ENCODE measurements at regions not wholly inside any gene's neighbourhood (a gene's known extent, or its start where the extent isn't known, plus 50 kb on each side); places are given as distances from the start of the nearest gene placed in this dataset.

- H3K9ac ChIP-seq (ENCODE audit: low read length), result no peak overlapping the region
- no peak overlapping the region for H3K27ac ChIP-seq (ENCODE audit: low read length in 2 of 2)
- TF ChIP-seq, protein P1, sequence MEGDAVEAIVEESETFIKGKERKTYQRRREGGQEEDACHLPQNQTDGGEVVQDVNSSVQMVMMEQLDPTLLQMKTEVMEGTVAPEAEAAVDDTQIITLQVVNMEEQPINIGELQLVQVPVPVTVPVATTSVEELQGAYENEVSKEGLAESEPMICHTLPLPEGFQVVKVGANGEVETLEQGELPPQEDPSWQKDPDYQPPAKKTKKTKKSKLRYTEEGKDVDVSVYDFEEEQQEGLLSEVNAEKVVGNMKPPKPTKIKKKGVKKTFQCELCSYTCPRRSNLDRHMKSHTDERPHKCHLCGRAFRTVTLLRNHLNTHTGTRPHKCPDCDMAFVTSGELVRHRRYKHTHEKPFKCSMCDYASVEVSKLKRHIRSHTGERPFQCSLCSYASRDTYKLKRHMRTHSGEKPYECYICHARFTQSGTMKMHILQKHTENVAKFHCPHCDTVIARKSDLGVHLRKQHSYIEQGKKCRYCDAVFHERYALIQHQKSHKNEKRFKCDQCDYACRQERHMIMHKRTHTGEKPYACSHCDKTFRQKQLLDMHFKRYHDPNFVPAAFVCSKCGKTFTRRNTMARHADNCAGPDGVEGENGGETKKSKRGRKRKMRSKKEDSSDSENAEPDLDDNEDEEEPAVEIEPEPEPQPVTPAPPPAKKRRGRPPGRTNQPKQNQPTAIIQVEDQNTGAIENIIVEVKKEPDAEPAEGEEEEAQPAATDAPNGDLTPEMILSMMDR (IDR thresholded peaks at IDR 0.05), result no peak
- no peak for TF ChIP-seq EZH2 (IDR thresholded peaks at IDR 0.05; ENCODE audit: borderline replicate concordance, insufficient read depth, low read depth, low read length, poor library complexity, severe bottlenecking)
- no peaks in the 10 kb centered on the region for H3K27me3 Mint-ChIP-seq
- no peaks in the 10 kb centered on the region for H3K79me2 ChIP-seq (ENCODE audit: control insufficient read depth, insufficient read depth, low read length)
- H3K4me1 ChIP-seq (ENCODE audit: control insufficient read depth in 2 of 2, insufficient read depth in 2 of 2, low read length in 2 of 2), result no peaks in the 10 kb centered on the region
- ATAC-seq (ENCODE audit: low read depth) (no peak), DNase-seq (no peak)
- WGBS (ENCODE audit: insufficient coverage), result 78% methylated on average over 3 of the region's 6 CpGs
- no peak overlapping the region for H2AFZ ChIP-seq (ENCODE audit: insufficient read depth, low read depth, low read length, poor library complexity, severe bottlenecking)
- no peak overlapping the region for H3K4me2 ChIP-seq (replicated peaks; ENCODE audit: low read depth, low read length, poor library complexity, severe bottlenecking)
- no peaks in the 10 kb centered on the region for H3K36me3 ChIP-seq (replicated peaks in 1 of 2; ENCODE audit: control extremely low read depth in 1 of 2, control insufficient read depth in 1 of 2, extremely low read depth in 1 of 2, insufficient read depth in 2 of 2, low read length in 1 of 2)
- ChIA-PET CTCF (no interaction called here), POLR2A (no interaction called here)
- H3K27ac Mint-ChIP-seq, result no peak overlapping the region
- no peaks in the 10 kb centered on the region for H3K4me1 Mint-ChIP-seq
- H3K4me3 Mint-ChIP-seq, result no peak overlapping the region
- peaks cover 0 to 2% (median 0%) of the 10 kb centered on the region in 3 donors for H3K9me3 ChIP-seq (ENCODE audit: control extremely low read depth in 1 of 3, control insufficient read depth in 2 of 3, insufficient read depth in 1 of 3, low read length in 2 of 3)
- H3K9me3 Mint-ChIP-seq (ENCODE audit: insufficient read depth), result no peaks in the 10 kb centered on the region
- no peak overlapping the region for H3K4me3 ChIP-seq (ENCODE audit: control extremely low read depth in 1 of 5, extremely low read depth in 1 of 5, insufficient read depth in 1 of 5, low read depth in 2 of 5, low read length in 4 of 5)
- H3K27me3 ChIP-seq (replicated peaks in 1 of 4; ENCODE audit: control extremely low read depth in 1 of 4, control insufficient read depth in 3 of 4, insufficient read depth in 4 of 4, low read length in 3 of 4), result no peaks in the 10 kb centered on the region
- H4K20me1 ChIP-seq (ENCODE audit: control insufficient read depth, insufficient read depth, low read length, poor library complexity, severe bottlenecking), result no peaks in the 10 kb centered on the region
- intact Hi-C loops (cut with micrococcal nuclease), result no loop called here
Observed at GRCh38 chr3:35422836-35423601, 216.3 kb upstream of the ARPP21 start.

GRCh38 chr3:35426366-35426958, 212.9 kb upstream of the ARPP21 start:
- no peak overlapping the region for H3K27ac Mint-ChIP-seq
- H3K27me3 Mint-ChIP-seq, result no peaks in the 10 kb centered on the region
- Histone ChIP-seq H4K20me1 (ENCODE audit: control insufficient read depth, insufficient read depth, low read length, poor library complexity, severe bottlenecking) (no peaks in the 10 kb centered on the region), H2AFZ (ENCODE audit: insufficient read depth, low read depth, low read length, poor library complexity, severe bottlenecking) (no peak overlapping the region), H3K4me1 (ENCODE audit: control insufficient read depth in 2 of 2, insufficient read depth in 2 of 2, low read length in 2 of 2) (no peaks in the 10 kb centered on the region), H3K9me3 (ENCODE audit: control extremely low read depth in 1 of 3, control insufficient read depth in 2 of 3, insufficient read depth in 1 of 3, low read length in 2 of 3) (peaks cover 0 to 1% (median 0%) of the 10 kb centered on the region in 3 donors), H3K27ac (ENCODE audit: low read length in 2 of 2) (no peak overlapping the region), H3K9ac (ENCODE audit: low read length) (no peak overlapping the region), H3K4me3 (ENCODE audit: control extremely low read depth in 1 of 5, extremely low read depth in 1 of 5, insufficient read depth in 1 of 5, low read depth in 2 of 5, low read length in 4 of 5) (no peak overlapping the region), H3K4me2 (replicated peaks; ENCODE audit: low read depth, low read length, poor library complexity, severe bottlenecking) (no peak overlapping the region), H3K36me3 (replicated peaks in 1 of 2; ENCODE audit: control extremely low read depth in 1 of 2, control insufficient read depth in 1 of 2, extremely low read depth in 1 of 2, insufficient read depth in 2 of 2, low read length in 1 of 2) (no peaks in the 10 kb centered on the region), H3K79me2 (ENCODE audit: control insufficient read depth, insufficient read depth, low read length) (no peaks in the 10 kb centered on the region), H3K27me3 (replicated peaks in 1 of 4; ENCODE audit: control extremely low read depth in 1 of 4, control insufficient read depth in 3 of 4, insufficient read depth in 4 of 4, low read length in 3 of 4) (no peaks in the 10 kb centered on the region)
- POLR2A ChIA-PET, result no interaction called here
- CTCF ChIA-PET, result no interaction called here
- TF ChIP-seq EZH2 (IDR thresholded peaks at IDR 0.05; ENCODE audit: borderline replicate concordance, insufficient read depth, low read depth, low read length, poor library complexity, severe bottlenecking), result no peak
- TF ChIP-seq, protein P1 (IDR thresholded peaks at IDR 0.05), result no peak
- intact Hi-C loops (cut with micrococcal nuclease), result no loop called here
- H3K4me3 Mint-ChIP-seq, result no peak overlapping the region
- no peak for DNase-seq
- whole genome bisulfite sequencing (ENCODE audit: insufficient coverage), result 92% methylated on average over 2 of the region's 3 CpGs
- no peaks in the 10 kb centered on the region for H3K9me3 Mint-ChIP-seq (ENCODE audit: insufficient read depth)
- ATAC-seq (ENCODE audit: low read depth), result no peak
- H3K4me1 Mint-ChIP-seq, result no peaks in the 10 kb centered on the region
